HTR-8/SVneo (cell line): ENCODE measurements at regions not wholly inside any gene's neighbourhood (a gene's known extent, or its start where the extent isn't known, plus 50 kb on each side); places are given as distances from the start of the nearest gene placed in this dataset.
"Not testable (repeated sequence)": the region's sequence is repeated elsewhere in the genome, so short reads cannot be mapped to it uniquely, and the experiment has no call there.

Experiments
- DNase-seq: peaks from one replicate; pipeline ENCODE4 v3.0.0; 2011; ENCODE audit warnings: low spot score, mixed read lengths; ENCODE audit not compliant: insufficient read length
- FAIRE-seq: peaks from 2 replicates; lab custom pipeline; 2011; peaks lifted over from hg19 to GRCh38; lab: Jason Lieb, UNC

- FAIRE-seq = no peak
- DNase-seq = no peak
These were observed 206.8 kb upstream of the TPRG1 start for GRCh38 chr3:188964957-188965356.

- DNase-seq (no peak), FAIRE-seq (no peak)
These were observed 199.5 kb upstream of the TPRG1 start for GRCh38 chr3:188972310-188972709.

- no peak for FAIRE-seq
- no peak for DNase-seq
These were observed 196.7 kb upstream of the TPRG1 start for GRCh38 chr3:188974856-188975599.

GRCh38 chr3:188975600-188976314 is 196.0 kb upstream of the TPRG1 start:
- DNase-seq = no peak
- FAIRE-seq = no peak

GRCh38 chr3:188976407-188976806 is 195.4 kb upstream of the TPRG1 start:
- no peak for DNase-seq
- no peak for FAIRE-seq

GRCh38 chr3:188978421-188979171 is 193.2 kb upstream of the TPRG1 start:
- FAIRE-seq (no peak), DNase-seq (peak; percentile 17)

- no peak for FAIRE-seq
- no peak for DNase-seq
These were observed 192.5 kb upstream of the TPRG1 start for GRCh38 chr3:188979248-188979647.

- DNase-seq (no peak), FAIRE-seq (no peak)
These were observed 192.0 kb upstream of the TPRG1 start for GRCh38 chr3:188979669-188980310.

GRCh38 chr3:188993181-188993580 is 178.6 kb upstream of the TPRG1 start:
- FAIRE-seq (no peak), DNase-seq (no peak)

- no peak for FAIRE-seq
- peak; percentile 15 for DNase-seq
These were observed 170.2 kb upstream of the TPRG1 start for GRCh38 chr3:189001559-189001958.

- DNase-seq (no peak), FAIRE-seq (no peak)
These were observed 168.4 kb upstream of the TPRG1 start for GRCh38 chr3:189003410-189003809.

- DNase-seq = no peak
- no peak for FAIRE-seq
These were observed 158.4 kb upstream of the TPRG1 start for GRCh38 chr3:189013224-189013888.

GRCh38 chr3:189014526-189014925 is 157.2 kb upstream of the TPRG1 start:
- FAIRE-seq = no peak

GRCh38 chr3:189022576-189023466 is 148.9 kb upstream of the TPRG1 start:
- not testable (repeated sequence) for DNase-seq, FAIRE-seq

More at GRCh38 chr3:189014526-189014925, 157.2 kb upstream of the TPRG1 start:
- DNase-seq = no peak

- DNase-seq (no peak), FAIRE-seq (no peak)
These were observed 145.9 kb upstream of the TPRG1 start for GRCh38 chr3:189025866-189026265.

GRCh38 chr3:189027626-189028155 is 144.1 kb upstream of the TPRG1 start:
- no peak for FAIRE-seq
- no peak for DNase-seq

- DNase-seq (no peak), FAIRE-seq (no peak)
These were observed 132.7 kb upstream of the TPRG1 start for GRCh38 chr3:189038773-189039745.
